ENCODE measurements at regions not wholly inside any gene's neighbourhood (a gene's known extent, or its start where the extent isn't known, plus 50 kb on each side); places are given as distances from the start of the nearest gene placed in this dataset.

GRCh38 chr1:218498056-218498938 is 153.2 kb downstream of the TGFB2 start:
- no peaks in the 10 kb centered on the region for H3K9me3 ChIP-seq (replicated peaks; ENCODE audit: control insufficient read depth, insufficient read depth, low read depth, low read length)
- no peak overlapping the region for H3K4me3 ChIP-seq
- TF ChIP-seq HMG20B (CRISPR knock-in tag; IDR thresholded peaks at IDR 0.05) (no peak), ZNF830 (CRISPR knock-in tag; IDR thresholded peaks at IDR 0.05) (no peak), POLR3A (IDR thresholded peaks at IDR 0.05; ENCODE audit: borderline replicate concordance, extremely low read depth, insufficient read depth, insufficient read length) (no peak), USF1 (CRISPR knock-in tag; IDR thresholded peaks at IDR 0.05) (no peak), PML (IDR thresholded peaks at IDR 0.05; ENCODE audit: low read length) (no peak), ATF7 (IDR thresholded peaks at IDR 0.05) (no peak), HSF4 (CRISPR knock-in tag; IDR thresholded peaks at IDR 0.05; ENCODE audit: borderline replicate concordance) (no peak), BRF2 (IDR thresholded peaks at IDR 0.05; ENCODE audit: borderline replicate concordance, insufficient read depth, insufficient read length) (no peak), CREB5 (CRISPR knock-in tag; IDR thresholded peaks at IDR 0.05) (no peak), NR3C1 (CRISPR knock-in tag; IDR thresholded peaks at IDR 0.05) (no peak), E2F3 (CRISPR knock-in tag; IDR thresholded peaks at IDR 0.05) (no peak), SAFB (IDR thresholded peaks at IDR 0.05; ENCODE audit: borderline replicate concordance, low read depth, low read length) (no peak)
- no peak overlapping the region for H3K9ac ChIP-seq (ENCODE audit: insufficient read depth in 1 of 2, low read depth in 2 of 2, low read length in 2 of 2)
- H2AFZ ChIP-seq (ENCODE audit: low read depth, low read length): no peak overlapping the region
- peaks cover 0 to 4% of the 10 kb centered on the region in 2 experiments; a peak in 1 of 5 replicates for H3K27me3 ChIP-seq (ENCODE audit: control insufficient read depth in 2 of 2, insufficient read depth in 2 of 2, low read length in 2 of 2)
- H4K20me1 ChIP-seq (replicated peaks; ENCODE audit: control insufficient read depth, insufficient read depth, low read length): no peaks in the 10 kb centered on the region
- no peaks in the 10 kb centered on the region for H3K36me3 ChIP-seq (ENCODE audit: control insufficient read depth, insufficient read depth, low read length)
- no peaks in the 10 kb centered on the region for H3K9me1 ChIP-seq (ENCODE audit: control insufficient read depth, insufficient read depth, low read length)
- ATAC-seq (no peak), DNase-seq (ENCODE audit: extremely low read depth in 1 of 4, low spot score in 3 of 4) (no peak), FAIRE-seq (peak; percentile 19)
- intact Hi-C loops (cut with micrococcal nuclease): no loop called here
- H3K27ac ChIP-seq (ENCODE audit: extremely low read depth, low read depth, low read length): no peak overlapping the region
- CTCF ChIA-PET (ENCODE audit: low intra/inter-chr PET ratio): no interaction called here
- 0% methylated on average over 8 of the region's 8 CpGs for WGBS (ENCODE audit: insufficient coverage, low coverage, missing lambda C conversion rate)
- H3K79me2 ChIP-seq (ENCODE audit: control insufficient read depth, insufficient read depth, low read length): no peaks in the 10 kb centered on the region
- POLR2A ChIA-PET: interaction anchor here (1.0 kb wide), 1 partner anchor 257 kb away, joined by 3 read pairs; no protein-coding TSS in a partner anchor
- in situ Hi-C loops (cut with MboI): no loop called here
- H3K4me2 ChIP-seq (ENCODE audit: insufficient read depth, low read length): no peak overlapping the region
- BruUV-seq (replicated peaks): no TSS peak
- H3K4me1 ChIP-seq (replicated peaks in 1 of 2; ENCODE audit: control insufficient read depth in 2 of 2, insufficient read depth in 2 of 2, low read length in 2 of 2): no peaks in the 10 kb centered on the region
